Body of pancreas (tissue), 4 donors: ENCODE measurements at regions not wholly inside any gene's neighbourhood (a gene's known extent, or its start where the extent isn't known, plus 50 kb on each side); places are given as distances from the start of the nearest gene placed in this dataset.

Experiments used
- POLR2A ChIP-seq, 3 donors: fragments of 450-650 bp; IDR thresholded peaks; one replicate each; pipeline ENCODE4 v1.6.1; 2016; ENCODE audit warnings: antibody characterized with exemption in 3 of 3, mild to moderate bottlenecking in 2 of 3
- TF ChIP-seq, protein P1 (sequence below), 7 experiments: fragments of 450-650 bp in 4 of 7; fragments of 200-600 bp in 3 of 7; sonication (generic) in 3 of 7; IDR thresholded peaks; one replicate each; pipeline ENCODE4 v1.5.1; 2016 to 2019; ENCODE audit warnings: antibody characterized with exemption in 7 of 7

DNA sequence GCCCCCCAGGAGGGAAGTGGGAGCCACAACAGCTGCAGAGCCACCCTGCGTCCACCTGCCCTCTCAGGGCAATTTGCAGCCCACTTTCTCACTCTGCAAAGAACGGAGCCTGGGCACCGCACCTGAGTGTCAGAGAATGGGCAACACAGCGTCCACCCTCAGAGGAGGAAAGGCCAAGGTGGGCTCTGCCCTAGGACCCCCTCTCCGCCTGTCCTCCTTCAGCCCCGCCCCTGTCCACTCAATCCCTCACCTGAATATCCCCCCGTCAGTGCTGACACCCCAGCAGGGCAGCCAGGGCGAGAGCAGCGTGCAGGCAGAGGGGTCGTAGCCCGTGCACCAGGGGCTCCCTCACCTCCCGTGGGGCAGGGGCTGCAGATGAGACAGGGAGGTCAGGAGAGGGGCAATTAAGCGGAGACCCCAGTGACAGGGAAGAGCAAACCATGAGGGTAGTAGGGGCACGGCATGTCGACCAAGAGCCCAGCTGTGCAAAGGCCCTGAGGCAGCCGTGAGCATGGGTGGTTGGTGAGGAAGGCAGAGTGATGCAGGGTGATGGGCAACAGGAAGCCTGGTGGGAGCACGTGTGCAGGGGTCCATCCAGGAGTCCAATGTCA lies 140.3 kb downstream of the OLFM1 start:
- TF ChIP-seq, protein P1, sequence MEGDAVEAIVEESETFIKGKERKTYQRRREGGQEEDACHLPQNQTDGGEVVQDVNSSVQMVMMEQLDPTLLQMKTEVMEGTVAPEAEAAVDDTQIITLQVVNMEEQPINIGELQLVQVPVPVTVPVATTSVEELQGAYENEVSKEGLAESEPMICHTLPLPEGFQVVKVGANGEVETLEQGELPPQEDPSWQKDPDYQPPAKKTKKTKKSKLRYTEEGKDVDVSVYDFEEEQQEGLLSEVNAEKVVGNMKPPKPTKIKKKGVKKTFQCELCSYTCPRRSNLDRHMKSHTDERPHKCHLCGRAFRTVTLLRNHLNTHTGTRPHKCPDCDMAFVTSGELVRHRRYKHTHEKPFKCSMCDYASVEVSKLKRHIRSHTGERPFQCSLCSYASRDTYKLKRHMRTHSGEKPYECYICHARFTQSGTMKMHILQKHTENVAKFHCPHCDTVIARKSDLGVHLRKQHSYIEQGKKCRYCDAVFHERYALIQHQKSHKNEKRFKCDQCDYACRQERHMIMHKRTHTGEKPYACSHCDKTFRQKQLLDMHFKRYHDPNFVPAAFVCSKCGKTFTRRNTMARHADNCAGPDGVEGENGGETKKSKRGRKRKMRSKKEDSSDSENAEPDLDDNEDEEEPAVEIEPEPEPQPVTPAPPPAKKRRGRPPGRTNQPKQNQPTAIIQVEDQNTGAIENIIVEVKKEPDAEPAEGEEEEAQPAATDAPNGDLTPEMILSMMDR (IDR thresholded peaks at IDR 0.05): no peak
- TF ChIP-seq POLR2A (IDR thresholded peaks at IDR 0.05): no peak
